ENCODE measurements at regions not wholly inside any gene's neighbourhood (a gene's known extent, or its start where the extent isn't known, plus 50 kb on each side); places are given as distances from the start of the nearest gene placed in this dataset.

- H3K9me3 Mint-ChIP-seq: peaks cover 0 to 2% of the 10 kb centered on the region in 2 donors
- no peak overlapping the region for H3K4me3 Mint-ChIP-seq
- DNase-seq (no peak), ATAC-seq (replicated peaks) (peak; percentile 76 to 85)
- peaks cover 0 to 3% of the 10 kb centered on the region in 2 donors for H3K27me3 Mint-ChIP-seq
- peaks cover 0 to 3% of the 10 kb centered on the region in 2 donors for H3K4me1 Mint-ChIP-seq
- no peak overlapping the region for H3K27ac Mint-ChIP-seq
- no peaks in the 10 kb centered on the region for H3K36me3 Mint-ChIP-seq
Observed at GRCh38 chr15:61327019-61327631, 98.0 kb upstream of the RORA start.

GRCh38 chr15:61319892-61320291 is 90.8 kb upstream of the RORA start:
- H3K27ac Mint-ChIP-seq: no peak overlapping the region
- no peak for ATAC-seq (replicated peaks)
- no peaks in the 10 kb centered on the region for H3K36me3 Mint-ChIP-seq
- H3K4me3 Mint-ChIP-seq: no peak overlapping the region
- H3K9me3 Mint-ChIP-seq: peaks cover 0 to 14% of the 10 kb centered on the region in 2 donors
- H3K27me3 Mint-ChIP-seq: peaks cover 0 to 5% of the 10 kb centered on the region in 2 donors
- no peak for DNase-seq
- H3K4me1 Mint-ChIP-seq: no peaks in the 10 kb centered on the region

- H3K36me3 Mint-ChIP-seq: no peaks in the 10 kb centered on the region
- peaks cover 0 to 5% of the 10 kb centered on the region in 2 donors for H3K27me3 Mint-ChIP-seq
- H3K9me3 Mint-ChIP-seq: peaks cover 0 to 12% of the 10 kb centered on the region in 2 donors
- DNase-seq: no peak
- no peaks in the 10 kb centered on the region for H3K4me1 Mint-ChIP-seq
- no peak overlapping the region for H3K4me3 Mint-ChIP-seq
- H3K27ac Mint-ChIP-seq: no peak overlapping the region
- ATAC-seq (replicated peaks): no peak
Observed at GRCh38 chr15:61318802-61319525, 89.9 kb upstream of the RORA start.

- ATAC-seq (replicated peaks): no peak
- peaks cover 0 to 12% of the 10 kb centered on the region in 2 donors for H3K9me3 Mint-ChIP-seq
- H3K36me3 Mint-ChIP-seq: no peaks in the 10 kb centered on the region
- no peaks in the 10 kb centered on the region for H3K4me1 Mint-ChIP-seq
- no peak overlapping the region for H3K27ac Mint-ChIP-seq
- H3K4me3 Mint-ChIP-seq: no peak overlapping the region
- H3K27me3 Mint-ChIP-seq: peaks cover 0 to 5% of the 10 kb centered on the region in 2 donors
- no peak for DNase-seq
Observed at GRCh38 chr15:61318301-61318700, 89.2 kb upstream of the RORA start.

GRCh38 chr15:61315471-61315870 is 86.4 kb upstream of the RORA start:
- ATAC-seq (replicated peaks): no peak
- H3K9me3 Mint-ChIP-seq: peaks cover 0 to 10% of the 10 kb centered on the region in 2 donors
- peaks cover 0 to 5% of the 10 kb centered on the region in 2 donors for H3K27me3 Mint-ChIP-seq
- no peaks in the 10 kb centered on the region for H3K4me1 Mint-ChIP-seq
- H3K27ac Mint-ChIP-seq: no peak overlapping the region
- H3K4me3 Mint-ChIP-seq: no peak overlapping the region
- DNase-seq: no peak
- H3K36me3 Mint-ChIP-seq: no peaks in the 10 kb centered on the region

GRCh38 chr15:61314427-61314826 is 85.3 kb upstream of the RORA start:
- H3K36me3 Mint-ChIP-seq: no peaks in the 10 kb centered on the region
- no peak overlapping the region for H3K4me3 Mint-ChIP-seq
- H3K27ac Mint-ChIP-seq: no peak overlapping the region
- ATAC-seq (replicated peaks) (no peak), DNase-seq (no peak)
- no peaks in the 10 kb centered on the region for H3K4me1 Mint-ChIP-seq
- peaks cover 0 to 3% of the 10 kb centered on the region in 2 donors for H3K9me3 Mint-ChIP-seq
- H3K27me3 Mint-ChIP-seq: no peaks in the 10 kb centered on the region

- Mint-ChIP-seq H3K27me3 (no peaks in the 10 kb centered on the region), H3K4me1 (no peaks in the 10 kb centered on the region), H3K27ac (no peak overlapping the region), H3K4me3 (no peak overlapping the region), H3K36me3 (no peaks in the 10 kb centered on the region), H3K9me3 (peaks cover 0 to 5% of the 10 kb centered on the region in 2 donors)
- no peak for DNase-seq
- ATAC-seq (replicated peaks): no peak
Observed at GRCh38 chr15:61309617-61310016, 80.5 kb upstream of the RORA start.

- H3K27ac Mint-ChIP-seq: no peak overlapping the region
- no peaks in the 10 kb centered on the region for H3K27me3 Mint-ChIP-seq
- ATAC-seq (replicated peaks) (no peak), DNase-seq (no peak)
- H3K36me3 Mint-ChIP-seq: no peaks in the 10 kb centered on the region
- H3K4me1 Mint-ChIP-seq: no peaks in the 10 kb centered on the region
- peaks cover 0 to 5% of the 10 kb centered on the region in 2 donors for H3K9me3 Mint-ChIP-seq
- H3K4me3 Mint-ChIP-seq: no peak overlapping the region
Observed at GRCh38 chr15:61309031-61309511, 80.0 kb upstream of the RORA start.

- DNase-seq: no peak
- no peaks in the 10 kb centered on the region for H3K36me3 Mint-ChIP-seq
- H3K27me3 Mint-ChIP-seq: no peaks in the 10 kb centered on the region
- no peak for ATAC-seq (replicated peaks)
- no peak overlapping the region for H3K27ac Mint-ChIP-seq
- no peak overlapping the region for H3K4me3 Mint-ChIP-seq
- no peaks in the 10 kb centered on the region for H3K4me1 Mint-ChIP-seq
- peaks cover 0 to 5% of the 10 kb centered on the region in 2 donors for H3K9me3 Mint-ChIP-seq
Observed at GRCh38 chr15:61308437-61308836, 79.3 kb upstream of the RORA start.

- H3K9me3 Mint-ChIP-seq: peaks cover 0 to 5% of the 10 kb centered on the region in 2 donors
- H3K27me3 Mint-ChIP-seq: no peaks in the 10 kb centered on the region
- DNase-seq: no peak
Observed at GRCh38 chr15:61307474-61307873, 78.4 kb upstream of the RORA start.

GRCh38 chr15:61301701-61302100 is 72.6 kb upstream of the RORA start:
- Mint-ChIP-seq H3K4me3 (no peak overlapping the region), H3K9me3 (peaks cover 0 to 5% of the 10 kb centered on the region in 2 donors), H3K27ac (no peak overlapping the region), H3K36me3 (no peaks in the 10 kb centered on the region), H3K27me3 (no peaks in the 10 kb centered on the region), H3K4me1 (no peaks in the 10 kb centered on the region)
- ATAC-seq (replicated peaks) (no peak), DNase-seq (no peak)

More at GRCh38 chr15:61307474-61307873, 78.4 kb upstream of the RORA start:
- no peak for ATAC-seq (replicated peaks)
- H3K4me3 Mint-ChIP-seq: no peak overlapping the region
- H3K27ac Mint-ChIP-seq: no peak overlapping the region
- H3K36me3 Mint-ChIP-seq: no peaks in the 10 kb centered on the region
- H3K4me1 Mint-ChIP-seq: no peaks in the 10 kb centered on the region

GRCh38 chr15:61299075-61299763 is 70.1 kb upstream of the RORA start:
- no peaks in the 10 kb centered on the region for H3K9me3 Mint-ChIP-seq
- H3K36me3 Mint-ChIP-seq: no peaks in the 10 kb centered on the region
- no peak overlapping the region for H3K4me3 Mint-ChIP-seq
- no peaks in the 10 kb centered on the region for H3K4me1 Mint-ChIP-seq
- DNase-seq (no peak), ATAC-seq (replicated peaks) (no peak)
- no peak overlapping the region for H3K27ac Mint-ChIP-seq
- H3K27me3 Mint-ChIP-seq: no peaks in the 10 kb centered on the region

- Mint-ChIP-seq H3K4me3 (no peak overlapping the region), H3K27ac (no peak overlapping the region), H3K27me3 (no peaks in the 10 kb centered on the region), H3K4me1 (no peaks in the 10 kb centered on the region), H3K36me3 (no peaks in the 10 kb centered on the region), H3K9me3 (peaks cover 0 to 5% of the 10 kb centered on the region in 2 donors)
- ATAC-seq (replicated peaks) (no peak), DNase-seq (no peak)
Observed at GRCh38 chr15:61295239-61295638, 66.1 kb upstream of the RORA start.

GRCh38 chr15:61282661-61283060 is 53.6 kb upstream of the RORA start:
- H3K4me1 Mint-ChIP-seq: no peaks in the 10 kb centered on the region
- H3K36me3 Mint-ChIP-seq: no peaks in the 10 kb centered on the region
- no peak for DNase-seq
- no peak for ATAC-seq (replicated peaks)
- H3K27ac Mint-ChIP-seq: no peak overlapping the region
- H3K27me3 Mint-ChIP-seq: peaks cover 5 to 10% of the 10 kb centered on the region in 2 donors
- H3K9me3 Mint-ChIP-seq: peaks cover 0 to 8% of the 10 kb centered on the region in 2 donors
- no peak overlapping the region for H3K4me3 Mint-ChIP-seq

All from stimulated activated naive B cell treated with anti-CD40 and anti-IgM and Interleukin-4, amounts not matched to agents 10 μg/mL and 1 μg/mL and 100 μg/mL, for 72 hours (primary cell).